ENCODE measurements at regions not wholly inside any gene's neighbourhood (a gene's known extent, or its start where the extent isn't known, plus 50 kb on each side); places are given as distances from the start of the nearest gene placed in this dataset.
A peak's percentile ranks its signal among the peaks of the same experiment; 100 is the strongest.
"Not testable (repeated sequence)": the region's sequence is repeated elsewhere in the genome, so short reads cannot be mapped to it uniquely, and the experiment has no call there.

- no peak overlapping the region for H3K4me3 ChIP-seq (ENCODE audit: low read depth, low read length)
- no peak for TF ChIP-seq CTCF (IDR thresholded peaks at IDR 0.05; ENCODE audit: low read depth, low read length)
- in situ Hi-C loops (cut with HindIII; ENCODE audit: low sequenced_read_pairs): no loop called here
- no peak for DNase-seq (ENCODE audit: low read depth, low spot score)
Measured at GRCh38 chr12:29899212-29899931, 115.6 kb upstream of the TMTC1 start.

- in situ Hi-C loops (cut with HindIII; ENCODE audit: low sequenced_read_pairs): no loop called here
- H3K4me3 ChIP-seq (ENCODE audit: low read depth, low read length): no peak overlapping the region
- DNase-seq (ENCODE audit: low read depth, low spot score): no peak
Measured at GRCh38 chr12:29895966-29896365, 112.2 kb upstream of the TMTC1 start.

GRCh38 chr12:29893002-29893401 is 109.3 kb upstream of the TMTC1 start:
- no peak overlapping the region for H3K4me3 ChIP-seq (ENCODE audit: low read depth, low read length)
- in situ Hi-C loops (cut with HindIII; ENCODE audit: low sequenced_read_pairs): no loop called here
- DNase-seq (ENCODE audit: low read depth, low spot score): no peak
- TF ChIP-seq CTCF (IDR thresholded peaks at IDR 0.05; ENCODE audit: low read depth, low read length): no peak

More at GRCh38 chr12:29895966-29896365, 112.2 kb upstream of the TMTC1 start:
- no peak for TF ChIP-seq CTCF (IDR thresholded peaks at IDR 0.05; ENCODE audit: low read depth, low read length)

GRCh38 chr12:29891792-29892191 is 108.0 kb upstream of the TMTC1 start:
- no peak overlapping the region for H3K4me3 ChIP-seq (ENCODE audit: low read depth, low read length)
- no peak for TF ChIP-seq CTCF (IDR thresholded peaks at IDR 0.05; ENCODE audit: low read depth, low read length)
- no peak for DNase-seq (ENCODE audit: low read depth, low spot score)
- in situ Hi-C loops (cut with HindIII; ENCODE audit: low sequenced_read_pairs): no loop called here

- in situ Hi-C loops (cut with HindIII; ENCODE audit: low sequenced_read_pairs): no loop called here
- peak; percentile 49 for TF ChIP-seq CTCF (IDR thresholded peaks at IDR 0.05; ENCODE audit: low read depth, low read length)
- H3K4me3 ChIP-seq (ENCODE audit: low read depth, low read length): no peak overlapping the region
- peak; percentile 27 for DNase-seq (ENCODE audit: low read depth, low spot score)
Measured at GRCh38 chr12:29889737-29890136, 106.0 kb upstream of the TMTC1 start.

GRCh38 chr12:29888777-29889176 is 105.0 kb upstream of the TMTC1 start:
- no peak for DNase-seq (ENCODE audit: low read depth, low spot score)
- no peak for TF ChIP-seq CTCF (IDR thresholded peaks at IDR 0.05; ENCODE audit: low read depth, low read length)
- H3K4me3 ChIP-seq (ENCODE audit: low read depth, low read length): no peak overlapping the region
- in situ Hi-C loops (cut with HindIII; ENCODE audit: low sequenced_read_pairs): no loop called here

- in situ Hi-C loops (cut with HindIII; ENCODE audit: low sequenced_read_pairs): not testable (repeated sequence)
Measured at GRCh38 chr12:29884957-29885356, 101.2 kb upstream of the TMTC1 start.

More at GRCh38 chr12:29884957-29885356, 101.2 kb upstream of the TMTC1 start:
- not testable (repeated sequence) for H3K4me3 ChIP-seq (ENCODE audit: low read depth, low read length); DNase-seq (ENCODE audit: low read depth, low spot score)
